Smooth muscle cell (in vitro differentiated cells): ENCODE measurements at regions not wholly inside any gene's neighbourhood (a gene's known extent, or its start where the extent isn't known, plus 50 kb on each side); places are given as distances from the start of the nearest gene placed in this dataset.

ENCODE experiments used
- DNase-seq: peaks from one replicate; lab custom pipeline; 2025; ENCODE audit not compliant: unreplicated experiment; lab: John Stamatoyannopoulos, UW
- H2AFZ ChIP-seq: fragments of 200-600 bp; sonication (generic); 2 replicates; pipeline ENCODE4 v1.6.0; 2016; ENCODE audit warnings: antibody characterized with exemption, low read depth, mild to moderate bottlenecking
- H3F3A ChIP-seq: fragments of 200-600 bp; sonication (generic); 2 replicates; pipeline ENCODE4 v1.6.0; 2017; ENCODE audit warnings: antibody characterized with exemption, low read depth
- H3K27ac ChIP-seq: fragments of 200-600 bp; sonication (generic); 2 replicates; pipeline ENCODE4 v1.5.1; 2016; ENCODE audit warnings: low read depth, mild to moderate bottlenecking
- H3K27me3 ChIP-seq: fragments of 200-600 bp; sonication (generic); 2 replicates; pipeline ENCODE4 v1.6.1; 2016; ENCODE audit warnings: low read depth, mild to moderate bottlenecking
- H3K36me3 ChIP-seq: fragments of 200-600 bp; sonication (generic); 2 replicates; pipeline ENCODE4 v1.5.1; 2016; ENCODE audit warnings: low read depth
- H3K4me1 ChIP-seq: fragments of 200-600 bp; sonication (generic); 2 replicates; pipeline ENCODE4 v1.5.1; 2016; ENCODE audit warnings: low read depth
- H3K4me2 ChIP-seq: fragments of 200-600 bp; sonication (generic); 2 replicates; pipeline ENCODE4 v1.6.0; 2016; ENCODE audit warnings: mild to moderate bottlenecking
- H3K4me3 ChIP-seq: fragments of 200-600 bp; sonication (generic); 2 replicates; pipeline ENCODE4 v1.5.1; 2016; ENCODE audit warnings: mild to moderate bottlenecking
- H3K79me2 ChIP-seq: fragments of 200-600 bp; sonication (generic); 2 replicates; pipeline ENCODE4 v1.6.0; 2016; ENCODE audit warnings: low read depth, mild to moderate bottlenecking
- H3K9ac ChIP-seq: fragments of 200-600 bp; sonication (generic); 2 replicates; pipeline ENCODE4 v1.6.0; 2016; ENCODE audit warnings: low read depth
- H3K9me3 ChIP-seq: fragments of 200-600 bp; sonication (generic); replicated peaks from 2 replicates; pipeline ENCODE4 v1.5.1; 2016; ENCODE audit warnings: low read depth
- H4K20me1 ChIP-seq: fragments of 200-600 bp; sonication (generic); 2 replicates; pipeline ENCODE4 v1.6.0; 2016; ENCODE audit warnings: low read depth
- CTCF ChIP-seq: fragments of 200-600 bp; sonication (generic); IDR thresholded peaks from 2 replicates; pipeline ENCODE4 v1.5.1; 2017; ENCODE audit warnings: borderline replicate concordance, mild to moderate bottlenecking, antibody characterized with exemption; ENCODE audit not compliant: insufficient read depth, poor library complexity, severe bottlenecking
- WGBS: methylation state at CpG from one replicate; pipeline ENCODE4 v1.1.7; 2016; ENCODE audit warnings: low lambda C conversion rate; 5-methylcytosine and 5-hydroxymethylcytosine counted together

GRCh38 chr14:97367278-97367677 is 570.1 kb downstream of the VRK1 start:
- Histone ChIP-seq H3K9me3 (no peaks in the 10 kb centered on the region), H3K4me2 (no peak overlapping the region), H3K4me3 (no peak overlapping the region), H3K9ac (no peak overlapping the region), H2AFZ (no peak overlapping the region), H3K27ac (no peak overlapping the region), H3F3A (no peaks in the 10 kb centered on the region), H3K36me3 (no peaks in the 10 kb centered on the region), H3K4me1 (no peaks in the 10 kb centered on the region), H4K20me1 (no peaks in the 10 kb centered on the region), H3K27me3 (no peaks in the 10 kb centered on the region), H3K79me2 (no peaks in the 10 kb centered on the region)
- no peak for DNase-seq
- 79% methylated on average over 6 of the region's 6 CpGs for WGBS
- TF ChIP-seq CTCF, result no peak

DNA sequence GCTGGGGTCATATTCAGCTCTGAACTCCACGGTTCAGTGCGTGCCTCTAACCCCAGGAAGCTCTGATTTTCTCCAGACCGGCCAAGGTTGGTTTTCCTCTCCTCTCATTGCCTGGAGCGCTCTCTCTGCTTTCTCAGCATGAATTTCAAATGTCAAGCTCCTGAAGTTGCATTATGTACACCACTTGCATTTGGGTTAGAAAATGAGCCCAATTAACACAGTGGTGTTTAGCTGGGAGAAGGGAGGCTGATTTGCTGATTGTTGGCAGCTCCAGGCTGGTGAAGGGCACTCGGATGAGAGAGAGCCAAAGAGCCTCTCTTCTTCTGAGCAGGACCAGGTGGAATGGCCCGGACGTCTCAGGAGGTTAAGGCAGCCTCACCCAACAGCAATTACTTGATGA is 570.9 kb downstream of the VRK1 start:
- no peak for TF ChIP-seq CTCF
- WGBS, result 79% methylated on average over 7 of the region's 7 CpGs
- no peaks in the 10 kb centered on the region for H3K9me3 ChIP-seq

DNA sequence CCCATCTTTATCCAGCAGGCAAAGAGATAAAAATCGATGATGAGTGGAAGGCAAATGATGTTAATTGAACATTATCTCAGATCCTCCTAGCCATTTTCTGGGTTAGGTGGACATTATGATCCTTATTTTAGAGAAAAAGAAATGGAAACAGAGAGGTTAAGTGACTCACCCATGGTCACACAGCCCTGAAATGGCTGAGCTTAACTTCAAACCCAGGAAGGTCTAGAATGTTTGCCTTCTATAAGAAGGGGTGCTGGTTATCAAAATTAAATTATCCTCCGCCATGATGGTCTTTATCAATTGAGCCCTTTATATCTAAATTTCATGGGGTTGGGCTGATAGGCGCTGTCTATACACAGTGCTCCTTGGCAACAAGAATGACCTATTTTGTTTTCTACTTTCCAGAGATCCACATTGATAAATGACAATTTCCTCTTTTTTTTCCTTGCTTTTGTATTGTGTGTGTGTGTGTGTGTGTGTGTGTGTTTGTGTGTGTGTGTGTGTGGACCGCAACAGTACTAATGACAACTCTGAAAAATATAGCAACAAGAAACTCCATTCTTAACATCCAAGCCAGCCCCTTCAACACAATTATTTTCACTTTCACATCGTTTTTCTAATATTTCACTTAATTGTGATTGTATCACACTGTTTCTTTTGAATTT is 571.9 kb downstream of the VRK1 start:
- Histone ChIP-seq H3K9me3 (no peaks in the 10 kb centered on the region), H3F3A (no peaks in the 10 kb centered on the region), H4K20me1 (no peaks in the 10 kb centered on the region), H3K27me3 (no peaks in the 10 kb centered on the region), H3K9ac (no peak overlapping the region), H3K36me3 (no peaks in the 10 kb centered on the region), H3K4me1 (no peaks in the 10 kb centered on the region), H3K4me2 (no peak overlapping the region), H3K27ac (no peak overlapping the region), H3K79me2 (no peaks in the 10 kb centered on the region), H3K4me3 (no peak overlapping the region), H2AFZ (no peak overlapping the region)
- DNase-seq, result no peak
- TF ChIP-seq CTCF, result no peak
- WGBS, result 89% methylated on average over 5 of the region's 5 CpGs

More for the DNA sequence above, 570.9 kb downstream of the VRK1 start:
- H3K27ac ChIP-seq, result no peak overlapping the region
- no peak for DNase-seq
- no peak overlapping the region for H3K9ac ChIP-seq
- H2AFZ ChIP-seq, result no peak overlapping the region
- H3K4me1 ChIP-seq, result no peaks in the 10 kb centered on the region
- H3K4me3 ChIP-seq, result no peak overlapping the region
- no peaks in the 10 kb centered on the region for H4K20me1 ChIP-seq
- no peaks in the 10 kb centered on the region for H3K27me3 ChIP-seq
- no peaks in the 10 kb centered on the region for H3K79me2 ChIP-seq
- no peaks in the 10 kb centered on the region for H3F3A ChIP-seq
- H3K36me3 ChIP-seq, result no peaks in the 10 kb centered on the region
- no peak overlapping the region for H3K4me2 ChIP-seq

DNA sequence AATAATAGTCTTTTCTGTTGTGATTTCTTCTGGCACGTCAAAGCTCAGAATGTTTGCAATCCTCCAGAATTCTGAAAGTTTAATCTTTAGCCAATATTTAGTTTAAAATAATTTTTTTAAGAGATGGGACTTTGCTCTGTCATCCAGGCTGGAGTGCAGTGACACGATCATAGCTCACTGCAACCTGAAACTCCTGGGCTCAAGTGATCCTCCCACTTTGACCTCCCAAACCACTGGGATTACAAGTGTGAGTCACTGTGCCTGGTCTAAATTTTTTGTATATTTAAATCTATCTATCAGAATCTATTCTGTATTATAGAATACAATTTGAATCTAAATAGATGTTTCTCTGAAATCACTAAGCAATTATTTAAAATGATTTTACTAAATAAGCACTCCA is 572.7 kb downstream of the VRK1 start:
- Histone ChIP-seq H3K36me3 (no peaks in the 10 kb centered on the region), H3K9me3 (no peaks in the 10 kb centered on the region), H4K20me1 (no peaks in the 10 kb centered on the region), H2AFZ (no peak overlapping the region), H3K27me3 (no peaks in the 10 kb centered on the region), H3K79me2 (no peaks in the 10 kb centered on the region), H3K4me2 (no peak overlapping the region), H3K4me1 (no peaks in the 10 kb centered on the region), H3K9ac (no peak overlapping the region), H3F3A (no peaks in the 10 kb centered on the region), H3K27ac (no peak overlapping the region), H3K4me3 (no peak overlapping the region)
- no peak for DNase-seq
- 70% methylated on average over 2 of the region's 2 CpGs for WGBS
- no peak for TF ChIP-seq CTCF
